GM19468 (cell line): ENCODE measurements at regions not wholly inside any gene's neighbourhood (a gene's known extent, or its start where the extent isn't known, plus 50 kb on each side); places are given as distances from the start of the nearest gene placed in this dataset.
"Not testable (repeated sequence)": the region's sequence is repeated elsewhere in the genome, so short reads cannot be mapped to it uniquely, and the experiment has no call there.

Experiments
- ATAC-seq: cut with Tn5 transposase; IDR thresholded peaks from one replicate; pipeline ENCODE4 v1.9.1; 2021; ENCODE audit warnings: mild to moderate bottlenecking, moderate library complexity, moderate number of reproducible peaks; ENCODE audit not compliant: unreplicated experiment; ENCODE audit errors: extremely low read depth

DNA sequence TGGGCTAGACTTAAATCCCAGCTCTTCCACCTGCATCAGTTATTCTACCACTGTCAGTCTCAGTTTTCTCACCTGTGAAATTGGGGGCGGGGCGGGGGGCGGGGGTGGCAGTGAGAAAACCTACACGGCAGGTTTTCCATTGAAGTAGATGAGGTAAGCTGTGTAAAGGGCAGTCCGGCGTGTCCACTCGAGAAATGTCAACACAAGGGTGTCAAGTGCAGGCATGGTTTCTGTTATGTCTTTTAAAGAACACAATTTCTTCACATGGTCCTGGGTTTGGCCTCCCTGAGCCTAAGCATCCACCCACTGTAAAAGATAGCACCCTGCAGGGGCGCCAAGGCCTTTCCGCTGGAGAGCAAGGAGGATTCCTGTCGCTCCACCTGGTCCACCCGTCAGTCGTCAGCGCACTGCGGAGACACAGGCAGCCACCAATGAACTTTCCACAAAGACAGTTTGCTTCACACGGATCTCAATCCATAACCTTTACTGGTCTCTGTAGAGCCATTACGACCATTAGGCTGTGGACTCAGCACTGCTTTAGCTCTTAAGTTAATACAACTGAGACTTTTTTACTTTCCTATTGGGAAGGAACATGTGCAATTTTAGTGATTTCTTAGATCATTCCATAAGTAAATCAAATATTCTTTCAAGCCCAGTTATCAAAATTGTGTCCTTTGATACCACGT is 99.5 kb upstream of the FOXB1 start:
- no peak for ATAC-seq

DNA sequence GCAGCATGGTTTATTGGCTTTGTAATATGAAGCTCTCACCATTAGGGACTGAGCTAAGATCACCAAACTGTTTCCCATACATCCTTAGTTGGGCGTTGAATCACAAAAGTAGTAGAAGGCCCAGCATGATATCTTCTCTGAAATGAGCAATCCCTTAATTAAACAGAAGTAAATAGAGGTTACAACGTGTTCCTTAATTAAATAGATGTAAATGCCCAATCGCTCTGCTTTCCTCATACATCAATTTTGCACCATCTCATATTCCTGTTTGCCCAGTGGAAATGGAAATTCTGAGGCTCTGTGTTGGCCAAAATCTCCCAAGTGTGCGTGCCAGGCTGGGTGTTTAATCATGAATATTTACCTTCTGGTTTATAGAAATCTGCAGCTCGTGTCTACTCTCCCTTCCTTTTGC is 107.4 kb upstream of the FOXB1 start:
- ATAC-seq, result no peak

- no peak for ATAC-seq
Measured at GRCh38 chr15:59894835-59895234, 109.3 kb upstream of the FOXB1 start.

DNA sequence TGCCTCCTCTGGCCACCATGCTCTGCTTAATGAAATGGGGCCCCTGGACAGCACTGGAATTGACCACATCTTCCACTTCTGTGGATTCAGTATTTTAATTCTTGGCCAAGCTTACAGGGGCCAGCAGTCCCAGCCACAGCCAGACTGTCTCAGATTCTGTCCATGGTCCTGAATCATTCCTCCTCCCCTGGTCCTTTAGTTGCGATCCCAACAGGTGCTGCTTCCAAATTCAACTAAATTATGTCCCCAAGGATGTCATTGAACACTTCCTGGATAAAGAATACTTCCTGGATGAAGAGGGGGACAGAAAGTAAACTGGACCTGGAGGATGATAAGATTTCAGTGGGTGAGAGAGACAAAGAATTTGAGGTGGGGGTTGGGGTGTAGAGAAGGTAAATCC is 111.1 kb upstream of the FOXB1 start:
- ATAC-seq, result no peak

GRCh38 chr15:59887870-59888269 is 116.2 kb upstream of the FOXB1 start:
- ATAC-seq, result not testable (repeated sequence)

GRCh38 chr15:59887211-59887610 is 116.9 kb upstream of the FOXB1 start:
- ATAC-seq, result no peak

GRCh38 chr15:59886441-59886840 is 117.7 kb upstream of the FOXB1 start:
- no peak for ATAC-seq

DNA sequence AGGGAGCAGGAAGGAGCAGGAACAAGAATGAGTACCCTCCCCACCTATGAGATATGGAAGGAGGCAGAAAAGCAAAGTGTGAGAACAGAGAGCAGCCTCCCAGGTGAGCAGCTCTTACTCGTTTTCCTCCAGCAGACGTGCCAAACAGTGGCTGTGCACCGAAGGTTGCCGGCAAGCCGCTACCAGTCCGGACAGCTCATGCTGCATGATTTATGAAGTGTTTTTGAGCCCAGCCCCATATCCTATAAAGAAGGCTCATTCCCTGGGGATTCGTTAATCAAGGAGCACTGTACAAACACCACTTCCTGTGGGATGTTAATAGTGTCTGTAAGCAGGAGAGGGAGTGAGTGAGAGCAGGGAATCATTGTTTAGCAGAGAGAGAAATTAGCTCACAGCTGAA is 118.3 kb upstream of the FOXB1 start:
- ATAC-seq, result no peak

GRCh38 chr15:59879506-59880265 is 124.4 kb upstream of the FOXB1 start:
- ATAC-seq, result no peak

DNA sequence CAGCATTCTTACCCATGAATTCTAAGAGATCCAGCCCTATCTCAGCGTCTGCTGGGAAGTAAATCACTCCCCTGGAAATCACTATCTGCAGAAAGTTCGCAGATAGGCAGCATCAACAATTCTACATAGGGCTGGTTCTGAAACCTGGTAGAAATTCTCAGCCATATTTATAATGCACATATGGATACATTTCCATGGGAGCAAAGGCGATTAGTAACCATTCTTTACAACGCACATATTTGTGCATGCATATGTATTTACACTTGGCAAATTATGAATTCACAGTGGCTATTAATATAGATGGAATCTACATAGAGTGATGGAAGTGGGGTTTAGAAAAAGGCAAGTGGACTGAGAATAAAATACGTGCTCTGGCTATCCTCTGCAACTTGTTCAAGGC is 128.0 kb upstream of the FOXB1 start:
- no peak for ATAC-seq

- no peak for ATAC-seq
Measured at GRCh38 chr15:59873644-59874272, 130.4 kb upstream of the FOXB1 start.

- no peak for ATAC-seq
Measured at GRCh38 chr15:59867086-59867855, 136.8 kb upstream of the FOXB1 start.

- ATAC-seq, result no peak
Measured at GRCh38 chr15:59866642-59867041, 137.5 kb upstream of the FOXB1 start.

GRCh38 chr15:59862191-59863155 is 141.6 kb upstream of the FOXB1 start:
- no peak for ATAC-seq

DNA sequence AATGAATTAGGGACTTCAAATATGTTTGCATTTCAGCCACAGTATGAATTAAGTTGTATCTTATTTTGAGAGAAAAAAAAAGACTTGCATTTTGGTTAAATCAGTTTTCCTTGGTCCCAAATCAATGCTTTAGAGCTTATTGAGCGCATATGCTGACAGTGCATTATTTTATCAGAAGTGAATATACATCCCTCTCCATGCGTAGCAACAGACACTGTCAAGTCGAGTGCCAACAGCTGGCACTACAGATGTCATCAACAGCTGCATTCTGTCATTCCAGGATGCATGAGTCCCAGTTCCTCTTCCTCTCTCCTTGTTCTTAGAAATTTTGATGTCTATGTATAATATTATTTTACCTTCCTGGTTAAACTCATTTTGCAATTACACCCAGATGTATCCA is 156.1 kb upstream of the FOXB1 start:
- ATAC-seq, result no peak

DNA sequence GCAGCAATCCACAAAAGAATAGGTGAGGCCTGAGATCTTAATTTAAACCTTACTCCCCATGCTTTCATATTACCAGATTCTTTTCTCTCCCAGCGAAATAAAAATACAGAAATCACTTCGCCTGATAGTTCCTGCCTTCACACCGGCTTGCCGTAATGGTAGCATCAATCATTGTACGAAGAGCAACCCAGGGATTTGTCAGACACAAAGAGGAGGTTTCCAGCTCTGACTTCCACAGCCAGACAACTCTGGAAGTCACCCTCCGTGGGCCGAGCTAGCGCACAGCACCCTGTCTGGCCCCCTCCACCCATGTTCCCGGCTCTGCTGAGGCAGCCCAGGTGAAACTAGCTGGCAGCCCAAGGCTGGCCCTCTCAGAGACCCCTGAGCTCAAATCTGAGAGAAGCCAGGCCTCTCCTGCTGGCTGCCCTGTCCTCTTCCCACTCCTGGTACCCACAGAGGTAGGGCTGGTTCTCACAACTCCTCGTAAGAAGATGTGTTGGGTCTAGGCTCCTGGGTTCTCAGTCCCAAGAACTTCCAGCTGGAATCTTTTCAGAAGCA is 156.9 kb upstream of the BNIP2 start:
- no peak for ATAC-seq

DNA sequence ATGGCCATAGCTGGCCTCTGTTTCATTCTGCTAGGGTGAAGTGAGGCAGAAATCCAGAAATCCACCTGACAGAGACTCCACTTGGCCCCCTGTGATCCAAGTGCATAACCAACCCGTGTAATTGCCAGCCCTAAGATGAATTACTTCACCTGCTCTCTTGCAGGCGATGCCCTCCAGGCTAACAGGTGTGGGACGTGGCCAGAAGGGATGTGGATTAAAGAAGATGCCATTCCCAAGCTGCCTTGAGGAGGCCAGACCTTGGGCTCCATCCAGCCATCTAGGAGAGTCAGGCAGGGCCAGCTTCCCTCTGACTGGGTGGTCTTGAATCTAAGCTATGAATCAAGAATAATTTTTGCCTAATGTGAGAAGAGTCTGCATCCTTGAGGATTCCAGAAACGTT is 154.5 kb upstream of the BNIP2 start:
- ATAC-seq, result no peak

GRCh38 chr15:59841036-59841435 is 151.9 kb upstream of the BNIP2 start:
- no peak for ATAC-seq

DNA sequence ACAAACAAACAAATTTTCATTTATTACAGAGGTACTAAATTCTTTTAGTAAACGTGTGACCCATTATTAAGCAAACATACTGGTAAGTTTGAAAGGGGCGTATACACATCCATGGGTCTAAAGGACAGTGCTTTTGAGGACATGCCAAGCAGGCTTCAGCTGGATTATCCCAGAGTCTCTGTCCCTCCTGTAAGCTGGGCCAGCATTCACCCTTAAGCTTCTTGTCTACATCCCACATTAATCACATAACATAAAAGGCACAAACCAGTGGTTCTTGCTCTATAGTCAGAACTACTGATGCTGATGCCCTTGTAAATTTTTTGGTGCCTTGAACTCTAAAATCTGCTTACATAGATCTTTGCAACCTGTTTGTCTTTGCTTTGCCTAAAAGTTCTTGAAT is 150.8 kb upstream of the BNIP2 start:
- no peak for ATAC-seq
